ENCODE measurements at regions not wholly inside any gene's neighbourhood (a gene's known extent, or its start where the extent isn't known, plus 50 kb on each side); places are given as distances from the start of the nearest gene placed in this dataset.
"Not testable (repeated sequence)": the region's sequence is repeated elsewhere in the genome, so short reads cannot be mapped to it uniquely, and the experiment has no call there.

GRCh38 chr4:165548702-165549101 is 169.9 kb downstream of the CPE start:
- H3K36me3 ChIP-seq (ENCODE audit: insufficient read depth, low read depth, low read length), result no peaks in the 10 kb centered on the region
- no peak overlapping the region for H3K9ac ChIP-seq (ENCODE audit: low read depth, low read length)
- no peaks in the 10 kb centered on the region for H3K9me3 ChIP-seq (ENCODE audit: insufficient read depth, low read depth, low read length)
- no peaks in the 10 kb centered on the region for H3K27me3 ChIP-seq (ENCODE audit: insufficient read depth, low read length)
- H3K4me1 ChIP-seq (ENCODE audit: insufficient read depth, low read length), result no peaks in the 10 kb centered on the region
- H3K27ac ChIP-seq (ENCODE audit: low read length), result no peak overlapping the region
- no peak overlapping the region for H3K4me3 ChIP-seq (ENCODE audit: low read length)

- Histone ChIP-seq H3K27me3 (ENCODE audit: insufficient read depth, low read length) (no peaks in the 10 kb centered on the region), H3K27ac (ENCODE audit: low read length) (no peak overlapping the region), H3K4me1 (ENCODE audit: insufficient read depth, low read length) (no peaks in the 10 kb centered on the region), H3K4me3 (ENCODE audit: low read length) (no peak overlapping the region), H3K36me3 (ENCODE audit: insufficient read depth, low read depth, low read length) (no peaks in the 10 kb centered on the region), H3K9me3 (ENCODE audit: insufficient read depth, low read depth, low read length) (no peaks in the 10 kb centered on the region), H3K9ac (ENCODE audit: low read depth, low read length) (no peak overlapping the region)
Measured at GRCh38 chr4:165553221-165553810, 174.5 kb downstream of the CPE start.

- Histone ChIP-seq H3K9me3 (ENCODE audit: insufficient read depth, low read depth, low read length) (no peaks in the 10 kb centered on the region), H3K4me1 (ENCODE audit: insufficient read depth, low read length) (no peaks in the 10 kb centered on the region), H3K27ac (ENCODE audit: low read length) (no peak overlapping the region), H3K27me3 (ENCODE audit: insufficient read depth, low read length) (no peaks in the 10 kb centered on the region), H3K36me3 (ENCODE audit: insufficient read depth, low read depth, low read length) (no peaks in the 10 kb centered on the region), H3K4me3 (ENCODE audit: low read length) (no peak overlapping the region), H3K9ac (ENCODE audit: low read depth, low read length) (no peak overlapping the region)
Measured at GRCh38 chr4:165555302-165555701, 176.5 kb downstream of the CPE start.

GRCh38 chr4:165556383-165556782 is 177.6 kb downstream of the CPE start:
- Histone ChIP-seq H3K9me3 (ENCODE audit: insufficient read depth, low read depth, low read length) (no peaks in the 10 kb centered on the region), H3K9ac (ENCODE audit: low read depth, low read length) (no peak overlapping the region), H3K4me1 (ENCODE audit: insufficient read depth, low read length) (no peaks in the 10 kb centered on the region), H3K36me3 (ENCODE audit: insufficient read depth, low read depth, low read length) (no peaks in the 10 kb centered on the region), H3K27me3 (ENCODE audit: insufficient read depth, low read length) (no peaks in the 10 kb centered on the region), H3K4me3 (ENCODE audit: low read length) (no peak overlapping the region), H3K27ac (ENCODE audit: low read length) (no peak overlapping the region)

GRCh38 chr4:165560941-165561340 is 182.1 kb downstream of the CPE start:
- no peaks in the 10 kb centered on the region for H3K36me3 ChIP-seq (ENCODE audit: insufficient read depth, low read depth, low read length)
- H3K4me1 ChIP-seq (ENCODE audit: insufficient read depth, low read length), result no peaks in the 10 kb centered on the region
- H3K27me3 ChIP-seq (ENCODE audit: insufficient read depth, low read length), result no peaks in the 10 kb centered on the region
- no peak overlapping the region for H3K27ac ChIP-seq (ENCODE audit: low read length)
- H3K9ac ChIP-seq (ENCODE audit: low read depth, low read length), result no peak overlapping the region
- H3K9me3 ChIP-seq (ENCODE audit: insufficient read depth, low read depth, low read length), result no peaks in the 10 kb centered on the region
- H3K4me3 ChIP-seq (ENCODE audit: low read length), result no peak overlapping the region

- Histone ChIP-seq H3K9ac (ENCODE audit: low read depth, low read length) (no peak overlapping the region), H3K27me3 (ENCODE audit: insufficient read depth, low read length) (no peaks in the 10 kb centered on the region), H3K27ac (ENCODE audit: low read length) (no peak overlapping the region), H3K36me3 (ENCODE audit: insufficient read depth, low read depth, low read length) (no peaks in the 10 kb centered on the region), H3K9me3 (ENCODE audit: insufficient read depth, low read depth, low read length) (no peaks in the 10 kb centered on the region), H3K4me3 (ENCODE audit: low read length) (no peak overlapping the region), H3K4me1 (ENCODE audit: insufficient read depth, low read length) (no peaks in the 10 kb centered on the region)
Measured at GRCh38 chr4:165563851-165564250, 185.0 kb downstream of the CPE start.

- H3K36me3 ChIP-seq (ENCODE audit: insufficient read depth, low read depth, low read length), result no peaks in the 10 kb centered on the region
Measured at GRCh38 chr4:165569031-165569430, 190.2 kb downstream of the CPE start.

GRCh38 chr4:165571476-165571875 is 192.7 kb downstream of the CPE start:
- not testable (repeated sequence) for H3K9ac ChIP-seq (ENCODE audit: low read depth, low read length); H3K4me3 ChIP-seq (ENCODE audit: low read length); H3K27ac ChIP-seq (ENCODE audit: low read length); H3K9me3 ChIP-seq (ENCODE audit: insufficient read depth, low read depth, low read length); H3K27me3 ChIP-seq (ENCODE audit: insufficient read depth, low read length); H3K4me1 ChIP-seq (ENCODE audit: insufficient read depth, low read length); H3K36me3 ChIP-seq (ENCODE audit: insufficient read depth, low read depth, low read length)

More at GRCh38 chr4:165569031-165569430, 190.2 kb downstream of the CPE start:
- no peak overlapping the region for H3K9ac ChIP-seq (ENCODE audit: low read depth, low read length)
- H3K27me3 ChIP-seq (ENCODE audit: insufficient read depth, low read length), result no peaks in the 10 kb centered on the region
- H3K9me3 ChIP-seq (ENCODE audit: insufficient read depth, low read depth, low read length), result no peaks in the 10 kb centered on the region
- H3K4me1 ChIP-seq (ENCODE audit: insufficient read depth, low read length), result no peaks in the 10 kb centered on the region
- no peak overlapping the region for H3K4me3 ChIP-seq (ENCODE audit: low read length)
- H3K27ac ChIP-seq (ENCODE audit: low read length), result no peak overlapping the region

GRCh38 chr4:165580351-165580905 is 201.6 kb downstream of the CPE start:
- no peaks in the 10 kb centered on the region for H3K4me1 ChIP-seq (ENCODE audit: insufficient read depth, low read length)
- no peaks in the 10 kb centered on the region for H3K9me3 ChIP-seq (ENCODE audit: insufficient read depth, low read depth, low read length)
- no peak overlapping the region for H3K4me3 ChIP-seq (ENCODE audit: low read length)
- no peak overlapping the region for H3K9ac ChIP-seq (ENCODE audit: low read depth, low read length)
- H3K27ac ChIP-seq (ENCODE audit: low read length), result no peak overlapping the region
- no peaks in the 10 kb centered on the region for H3K36me3 ChIP-seq (ENCODE audit: insufficient read depth, low read depth, low read length)
- no peaks in the 10 kb centered on the region for H3K27me3 ChIP-seq (ENCODE audit: insufficient read depth, low read length)

- H3K4me1 ChIP-seq (ENCODE audit: insufficient read depth, low read length), result no peaks in the 10 kb centered on the region
- no peaks in the 10 kb centered on the region for H3K27me3 ChIP-seq (ENCODE audit: insufficient read depth, low read length)
- H3K27ac ChIP-seq (ENCODE audit: low read length), result no peak overlapping the region
- H3K9ac ChIP-seq (ENCODE audit: low read depth, low read length), result no peak overlapping the region
- no peaks in the 10 kb centered on the region for H3K36me3 ChIP-seq (ENCODE audit: insufficient read depth, low read depth, low read length)
- no peaks in the 10 kb centered on the region for H3K9me3 ChIP-seq (ENCODE audit: insufficient read depth, low read depth, low read length)
- H3K4me3 ChIP-seq (ENCODE audit: low read length), result no peak overlapping the region
Measured at GRCh38 chr4:165583341-165583740, 204.5 kb downstream of the CPE start.

- no peaks in the 10 kb centered on the region for H3K36me3 ChIP-seq (ENCODE audit: insufficient read depth, low read depth, low read length)
- H3K27me3 ChIP-seq (ENCODE audit: insufficient read depth, low read length), result no peaks in the 10 kb centered on the region
- no peak overlapping the region for H3K27ac ChIP-seq (ENCODE audit: low read length)
- no peak overlapping the region for H3K4me3 ChIP-seq (ENCODE audit: low read length)
- no peak overlapping the region for H3K9ac ChIP-seq (ENCODE audit: low read depth, low read length)
- H3K4me1 ChIP-seq (ENCODE audit: insufficient read depth, low read length), result no peaks in the 10 kb centered on the region
- no peaks in the 10 kb centered on the region for H3K9me3 ChIP-seq (ENCODE audit: insufficient read depth, low read depth, low read length)
Measured at GRCh38 chr4:165584916-165585315, 206.1 kb downstream of the CPE start.

- H3K27me3 ChIP-seq (ENCODE audit: insufficient read depth, low read length), result no peaks in the 10 kb centered on the region
- no peak overlapping the region for H3K27ac ChIP-seq (ENCODE audit: low read length)
- H3K4me3 ChIP-seq (ENCODE audit: low read length), result no peak overlapping the region
- no peaks in the 10 kb centered on the region for H3K9me3 ChIP-seq (ENCODE audit: insufficient read depth, low read depth, low read length)
- H3K36me3 ChIP-seq (ENCODE audit: insufficient read depth, low read depth, low read length), result no peaks in the 10 kb centered on the region
- H3K9ac ChIP-seq (ENCODE audit: low read depth, low read length), result no peak overlapping the region
- H3K4me1 ChIP-seq (ENCODE audit: insufficient read depth, low read length), result no peaks in the 10 kb centered on the region
Measured at GRCh38 chr4:165588534-165589315, 209.9 kb downstream of the CPE start.

All from iPS-20b (cell line).